Tibial nerve (tissue), 4 donors: ENCODE measurements at regions not wholly inside any gene's neighbourhood (a gene's known extent, or its start where the extent isn't known, plus 50 kb on each side); places are given as distances from the start of the nearest gene placed in this dataset.

Experiments used
- CTCF ChIP-seq, 5 experiments: fragments of 200-600 bp in 3 of 5; fragments of 450-650 bp in 2 of 5; sonication (generic) in 3 of 5; IDR thresholded peaks; one replicate each; pipeline ENCODE4 v1.5.1; 2016 to 2019; ENCODE audit warnings: antibody characterized with exemption in 5 of 5, mild to moderate bottlenecking in 3 of 5, moderate library complexity in 2 of 5
- EP300 ChIP-seq, 2 donors: sonication (generic); formaldehyde crosslinking; IDR thresholded peaks; one replicate each; pipeline ENCODE4 v1.6.1; 2017; ENCODE audit warnings: antibody characterized with exemption in 2 of 2, mild to moderate bottlenecking in 1 of 2
- POLR2A ChIP-seq, 2 donors: fragments of 450-650 bp; IDR thresholded peaks; one replicate each; pipeline ENCODE4 v1.6.1; 2017; ENCODE audit warnings: antibody characterized with exemption in 2 of 2, mild to moderate bottlenecking in 2 of 2, moderate library complexity in 2 of 2

- TF ChIP-seq POLR2A (IDR thresholded peaks at IDR 0.05) = no peak
- TF ChIP-seq CTCF (IDR thresholded peaks at IDR 0.05) = no peak
- TF ChIP-seq EP300 (IDR thresholded peaks at IDR 0.05) = no peak
These were observed 128.8 kb downstream of the CDH26 start for GRCh38 chr20:60086821-60087562.
